ENCODE measurements at regions not wholly inside any gene's neighbourhood (a gene's known extent, or its start where the extent isn't known, plus 50 kb on each side); places are given as distances from the start of the nearest gene placed in this dataset.

DNA sequence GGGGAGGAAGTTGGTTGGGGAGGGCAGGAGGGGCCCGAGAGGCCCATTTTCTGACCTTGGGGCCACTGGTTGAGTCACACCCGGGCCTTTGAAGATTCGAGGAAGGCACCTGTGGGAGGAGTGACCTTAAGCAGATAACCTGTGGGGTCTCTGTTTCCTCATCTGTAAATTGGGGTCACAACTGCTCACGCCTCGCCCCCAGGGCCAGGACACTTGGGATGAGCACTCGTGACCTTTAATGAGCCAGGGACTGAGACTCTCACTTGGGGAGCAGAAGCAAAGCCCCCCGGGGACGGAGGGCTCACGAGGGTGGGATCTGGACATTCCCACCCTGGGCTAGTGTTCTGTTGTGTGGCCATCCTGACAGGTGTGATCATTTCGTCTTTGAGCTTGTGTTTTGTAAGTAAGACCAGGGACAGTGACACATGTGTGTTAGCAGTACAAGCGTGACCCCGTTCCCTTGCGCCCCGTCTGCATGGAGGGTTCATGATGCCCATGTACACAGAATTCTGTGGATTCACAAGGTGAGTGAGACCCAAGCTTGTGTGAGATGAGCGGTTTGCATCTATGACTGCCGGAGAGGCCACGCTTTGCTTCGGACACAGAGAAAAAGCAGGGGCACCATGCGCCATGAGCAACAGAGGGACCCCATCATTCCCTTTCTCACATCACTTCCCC, 79.3 kb upstream of the PMEPA1 start:
- dilution Hi-C loops (cut with MboI; ENCODE audit: extremely low pct_ligation_motif_present, low sequenced_read_pairs): no loop called here
- no peak for DNase-seq (ENCODE audit: low read depth, low spot score)
- Histone ChIP-seq H3K4me2 (ENCODE audit: control insufficient read depth, extremely low read depth, insufficient read depth, low read depth, low read length) (no peak overlapping the region), H3K4me1 (ENCODE audit: control insufficient read depth, extremely low read depth, insufficient read depth, low read length) (no peaks in the 10 kb centered on the region), H3K9me1 (ENCODE audit: control insufficient read depth, extremely low read depth, insufficient read depth, low read length) (no peaks in the 10 kb centered on the region), H3K9me3 (ENCODE audit: control insufficient read depth, low read depth, low read length) (no peaks in the 10 kb centered on the region), H3K79me2 (ENCODE audit: control insufficient read depth, insufficient read depth, low read length) (no peaks in the 10 kb centered on the region), H2AFZ (ENCODE audit: control insufficient read depth, low read length) (no peak overlapping the region), H4K20me1 (ENCODE audit: control insufficient read depth, extremely low read depth, insufficient read depth, low read length) (no peaks in the 10 kb centered on the region), H3K27me3 (ENCODE audit: control insufficient read depth, extremely low read depth, insufficient read depth, low read length) (peaks cover 68% of the 10 kb centered on the region), H3K4me3 (ENCODE audit: control insufficient read depth in 2 of 3, extremely low read depth in 1 of 3, insufficient read depth in 2 of 3, low read depth in 1 of 3, low read length in 3 of 3) (no peak overlapping the region), H3K36me3 (ENCODE audit: control insufficient read depth in 2 of 2, extremely low read depth in 1 of 2, insufficient read depth in 2 of 2, low read length in 2 of 2) (no peaks in the 10 kb centered on the region), H3K27ac (ENCODE audit: control insufficient read depth, insufficient read depth, low read length) (no peak overlapping the region), H3K9ac (ENCODE audit: control insufficient read depth, extremely low read depth, insufficient read depth, low read length) (no peak overlapping the region)
- TF ChIP-seq EZH2 (IDR thresholded peaks at IDR 0.05; ENCODE audit: low read length): no peak
- TF ChIP-seq, protein P1, sequence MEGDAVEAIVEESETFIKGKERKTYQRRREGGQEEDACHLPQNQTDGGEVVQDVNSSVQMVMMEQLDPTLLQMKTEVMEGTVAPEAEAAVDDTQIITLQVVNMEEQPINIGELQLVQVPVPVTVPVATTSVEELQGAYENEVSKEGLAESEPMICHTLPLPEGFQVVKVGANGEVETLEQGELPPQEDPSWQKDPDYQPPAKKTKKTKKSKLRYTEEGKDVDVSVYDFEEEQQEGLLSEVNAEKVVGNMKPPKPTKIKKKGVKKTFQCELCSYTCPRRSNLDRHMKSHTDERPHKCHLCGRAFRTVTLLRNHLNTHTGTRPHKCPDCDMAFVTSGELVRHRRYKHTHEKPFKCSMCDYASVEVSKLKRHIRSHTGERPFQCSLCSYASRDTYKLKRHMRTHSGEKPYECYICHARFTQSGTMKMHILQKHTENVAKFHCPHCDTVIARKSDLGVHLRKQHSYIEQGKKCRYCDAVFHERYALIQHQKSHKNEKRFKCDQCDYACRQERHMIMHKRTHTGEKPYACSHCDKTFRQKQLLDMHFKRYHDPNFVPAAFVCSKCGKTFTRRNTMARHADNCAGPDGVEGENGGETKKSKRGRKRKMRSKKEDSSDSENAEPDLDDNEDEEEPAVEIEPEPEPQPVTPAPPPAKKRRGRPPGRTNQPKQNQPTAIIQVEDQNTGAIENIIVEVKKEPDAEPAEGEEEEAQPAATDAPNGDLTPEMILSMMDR (optimal IDR thresholded peaks at IDR 0.05 in 1 of 3, IDR thresholded peaks at IDR 0.05 in 1 of 3, conservative IDR thresholded peaks at IDR 0.05 in 1 of 3; ENCODE audit: extremely low read depth in 1 of 3, insufficient read depth in 2 of 3, low read length in 3 of 3): no peak
- FAIRE-seq: no peak

DNA sequence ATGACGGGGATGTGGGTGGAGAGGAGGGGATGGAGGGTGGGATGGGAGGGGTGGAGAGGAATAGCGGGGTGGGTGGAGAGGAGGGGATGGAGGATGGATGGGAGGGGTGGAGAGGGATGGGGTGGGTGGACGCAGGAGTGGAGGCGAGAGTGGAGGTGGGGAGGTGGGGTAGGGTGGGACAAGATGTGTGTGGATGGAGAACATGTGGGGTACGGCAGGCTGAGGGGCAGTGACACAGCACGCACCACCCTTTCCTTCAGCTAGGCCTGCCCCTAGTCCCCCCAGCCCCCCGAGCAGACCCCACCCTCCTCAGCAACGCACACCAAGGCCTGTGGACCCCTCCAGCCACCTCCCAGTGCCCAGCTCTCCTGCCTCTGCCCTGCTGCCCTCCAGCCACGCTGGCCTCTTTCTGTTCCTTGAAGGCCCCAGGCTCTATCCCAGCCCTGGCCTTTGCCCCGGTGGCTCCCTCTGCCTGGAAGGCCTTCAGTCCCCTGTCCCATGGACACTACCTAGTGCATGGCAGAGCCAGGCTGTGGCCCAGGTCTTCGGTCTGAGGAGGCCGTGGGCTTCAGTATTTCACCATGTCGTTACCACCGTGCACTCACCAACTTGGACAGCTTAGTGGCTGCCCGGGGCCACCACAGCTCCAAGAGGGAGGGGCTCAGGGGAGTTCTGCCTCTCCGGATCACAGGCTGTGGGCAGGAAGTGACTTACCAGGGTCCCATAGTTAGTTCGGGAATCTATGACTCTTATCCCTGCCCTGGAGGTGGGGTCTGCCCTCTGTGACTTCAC, 78.4 kb upstream of the PMEPA1 start:
- Histone ChIP-seq H3K36me3 (ENCODE audit: control insufficient read depth in 2 of 2, extremely low read depth in 1 of 2, insufficient read depth in 2 of 2, low read length in 2 of 2) (no peaks in the 10 kb centered on the region), H2AFZ (ENCODE audit: control insufficient read depth, low read length) (no peak overlapping the region), H3K27me3 (ENCODE audit: control insufficient read depth, extremely low read depth, insufficient read depth, low read length) (peaks cover 67% of the 10 kb centered on the region), H3K4me3 (ENCODE audit: control insufficient read depth in 2 of 3, extremely low read depth in 1 of 3, insufficient read depth in 2 of 3, low read depth in 1 of 3, low read length in 3 of 3) (no peak overlapping the region), H4K20me1 (ENCODE audit: control insufficient read depth, extremely low read depth, insufficient read depth, low read length) (no peaks in the 10 kb centered on the region), H3K9me1 (ENCODE audit: control insufficient read depth, extremely low read depth, insufficient read depth, low read length) (no peaks in the 10 kb centered on the region), H3K79me2 (ENCODE audit: control insufficient read depth, insufficient read depth, low read length) (no peaks in the 10 kb centered on the region), H3K4me2 (ENCODE audit: control insufficient read depth, extremely low read depth, insufficient read depth, low read depth, low read length) (no peak overlapping the region), H3K27ac (ENCODE audit: control insufficient read depth, insufficient read depth, low read length) (no peak overlapping the region), H3K4me1 (ENCODE audit: control insufficient read depth, extremely low read depth, insufficient read depth, low read length) (no peaks in the 10 kb centered on the region), H3K9me3 (ENCODE audit: control insufficient read depth, low read depth, low read length) (no peaks in the 10 kb centered on the region), H3K9ac (ENCODE audit: control insufficient read depth, extremely low read depth, insufficient read depth, low read length) (no peak overlapping the region)
- dilution Hi-C loops (cut with MboI; ENCODE audit: extremely low pct_ligation_motif_present, low sequenced_read_pairs): no loop called here
- TF ChIP-seq, protein P1 (optimal IDR thresholded peaks at IDR 0.05 in 1 of 3, IDR thresholded peaks at IDR 0.05 in 1 of 3, conservative IDR thresholded peaks at IDR 0.05 in 1 of 3; ENCODE audit: extremely low read depth in 1 of 3, insufficient read depth in 2 of 3, low read length in 3 of 3): no peak
- DNase-seq (ENCODE audit: low read depth, low spot score): no peak
- FAIRE-seq: no peak
